Motor neuron (in vitro differentiated cells): ENCODE measurements at regions not wholly inside any gene's neighbourhood (a gene's known extent, or its start where the extent isn't known, plus 50 kb on each side); places are given as distances from the start of the nearest gene placed in this dataset.
A peak's percentile ranks its signal among the peaks of the same experiment; 100 is the strongest.

ENCODE experiments used
- ATAC-seq, 8 experiments: fragments of 200-7000 bp; cut with Tn5 transposase; replicated peaks in 6 of 8; 2 replicates each; pipeline ENCODE4 v1.8.0; 2021; ENCODE audit warnings: mild to moderate bottlenecking in 8 of 8, moderate library complexity in 8 of 8
- H3K27ac ChIP-seq, 2 donors: fragments of 250-450 bp; sonication (Bioruptor Pico); 2 replicates each; pipeline ENCODE4 v1.9.0; 2021; ENCODE audit warnings: antibody characterized with exemption in 2 of 2, mild to moderate bottlenecking in 2 of 2, moderate library complexity in 1 of 2
- H3K4me1 ChIP-seq, 2 donors: fragments of 250-450 bp; sonication (Bioruptor Pico); replicated peaks in 1 of 2; 2 replicates each; pipeline ENCODE4 v1.6.1; 2021; ENCODE audit warnings: antibody characterized with exemption in 2 of 2, mild to moderate bottlenecking in 2 of 2, moderate library complexity in 1 of 2
- H3K4me3 ChIP-seq, 5 donors: fragments of 250-450 bp; sonication (Bioruptor Pico); 2 replicates each; pipeline ENCODE4 v1.9.0; 2021; ENCODE audit warnings: antibody characterized with exemption in 5 of 5, mild to moderate bottlenecking in 5 of 5, moderate library complexity in 4 of 5
- WGBS, 10 experiments: fragments of 450-650 bp; shearing (Covaris generic); methylation state at CpG; one replicate each; pipeline ENCODE4 v1.0.0; 2022; 5-methylcytosine and 5-hydroxymethylcytosine counted together
- in situ Hi-C, 9 experiments: fragments of 400-800 bp; cut with MboI; loops; one replicate each; pipeline ENCODE4 v1.15.0; 2021; ENCODE audit warnings: low sequenced_read_pairs in 9 of 9, low pct_unique_long_range_greater_than_20kb in 2 of 9; ENCODE audit not compliant: unreplicated experiment in 9 of 9

- 56 to 100% (median 70%) methylated on average over 1 to 5 of the region's 5 CpGs; no CpG with 5 or more reads in 3 of the 10 experiments for whole genome bisulfite sequencing, 10 experiments
- Histone ChIP-seq H3K4me1 (no peaks in the 10 kb centered on the region), H3K27ac (no peak overlapping the region), H3K4me3 (no peak overlapping the region)
- in situ Hi-C loops = no loop called here
- no peak for ATAC-seq
These were observed 312.4 kb upstream of the TBX3 start for GRCh38 chr12:114996382-114996781.

GRCh38 chr12:114995891-114996290 is 311.9 kb upstream of the TBX3 start:
- in situ Hi-C loops = no loop called here
- no peak overlapping the region for H3K27ac ChIP-seq
- no peaks in the 10 kb centered on the region for H3K4me1 ChIP-seq
- no peak for ATAC-seq
- no peak overlapping the region for H3K4me3 ChIP-seq
- 0 to 73% (median 37%) methylated on average over 1 to 2 of the region's 2 CpGs; no CpG with 5 or more reads in 4 of the 10 experiments for WGBS, 10 experiments

GRCh38 chr12:114993165-114993564 is 309.2 kb upstream of the TBX3 start:
- in situ Hi-C loops = no loop called here
- Histone ChIP-seq H3K4me1 (no peaks in the 10 kb centered on the region), H3K4me3 (no peak overlapping the region), H3K27ac (no peak overlapping the region)
- 0 to 86% (median 71%) methylated on average over 1 to 3 of the region's 3 CpGs; no CpG with 5 or more reads in 3 of the 10 experiments for WGBS, 10 experiments
- no peak for ATAC-seq

- in situ Hi-C loops = no loop called here
- 8 to 100% (median 86%) methylated on average over 1 of the region's 1 CpG; no CpG with 5 or more reads in 4 of the 10 experiments for WGBS, 10 experiments
- H3K4me1 ChIP-seq = no peaks in the 10 kb centered on the region
- no peak overlapping the region for H3K4me3 ChIP-seq
- ATAC-seq = no peak
- H3K27ac ChIP-seq = no peak overlapping the region
These were observed 308.5 kb upstream of the TBX3 start for GRCh38 chr12:114992443-114992842.

- H3K27ac ChIP-seq = no peak overlapping the region
- no peaks in the 10 kb centered on the region for H3K4me1 ChIP-seq
- in situ Hi-C loops = no loop called here
- ATAC-seq = no peak
- 67 to 100% (median 90%) methylated on average over 2 to 4 of the region's 4 CpGs; no CpG with 5 or more reads in 1 of the 10 experiments for WGBS, 10 experiments
- no peak overlapping the region for H3K4me3 ChIP-seq
These were observed 306.4 kb upstream of the TBX3 start for GRCh38 chr12:114990381-114990780.

- Histone ChIP-seq H3K4me3 (no peak overlapping the region), H3K27ac (no peak overlapping the region), H3K4me1 (no peaks in the 10 kb centered on the region)
- WGBS, 10 experiments = 40 to 100% (median 66%) methylated on average over 1 of the region's 1 CpG; no CpG with 5 or more reads in 4 of the 10 experiments
- in situ Hi-C loops = no loop called here
- no peak for ATAC-seq
These were observed 302.9 kb upstream of the TBX3 start for GRCh38 chr12:114986849-114987248.

GRCh38 chr12:114986178-114986714 is 302.3 kb upstream of the TBX3 start:
- no peaks in the 10 kb centered on the region for H3K4me1 ChIP-seq
- H3K4me3 ChIP-seq = no peak overlapping the region
- ATAC-seq = no peak
- H3K27ac ChIP-seq = no peak overlapping the region
- in situ Hi-C loops = no loop called here

GRCh38 chr12:114984634-114985061 is 300.7 kb upstream of the TBX3 start:
- H3K27ac ChIP-seq = no peak overlapping the region
- peak in 3 of 8 experiments; percentile 78 to 96 (median 95) for ATAC-seq
- in situ Hi-C loops = no loop called here
- H3K4me1 ChIP-seq = no peaks in the 10 kb centered on the region
- H3K4me3 ChIP-seq = no peak overlapping the region
- WGBS, 10 experiments = 0 to 93% (median 42%) methylated on average over 1 to 2 of the region's 2 CpGs; no CpG with 5 or more reads in 3 of the 10 experiments

- Histone ChIP-seq H3K4me3 (no peak overlapping the region), H3K4me1 (no peaks in the 10 kb centered on the region), H3K27ac (no peak overlapping the region)
- in situ Hi-C loops = no loop called here
- 17 to 90% (median 58%) methylated on average over 1 to 2 of the region's 2 CpGs; no CpG with 5 or more reads in 1 of the 10 experiments for WGBS, 10 experiments
- peak in 3 of 8 experiments; percentile 22 to 59 (median 23) for ATAC-seq
These were observed 298.8 kb upstream of the TBX3 start for GRCh38 chr12:114982760-114983159.

- Histone ChIP-seq H3K4me1 (no peaks in the 10 kb centered on the region), H3K4me3 (no peak overlapping the region), H3K27ac (no peak overlapping the region)
- in situ Hi-C loops = no loop called here
- WGBS, 10 experiments = 0 to 100% (median 76%) methylated on average over 1 to 4 of the region's 4 CpGs; no CpG with 5 or more reads in 1 of the 10 experiments
- ATAC-seq = no peak
These were observed 297.1 kb upstream of the TBX3 start for GRCh38 chr12:114981036-114981435.

GRCh38 chr12:114976959-114977358 is 293.0 kb upstream of the TBX3 start:
- no peak overlapping the region for H3K27ac ChIP-seq
- in situ Hi-C loops = no loop called here
- H3K4me3 ChIP-seq = no peak overlapping the region
- H3K4me1 ChIP-seq = no peaks in the 10 kb centered on the region
- peak in 5 of 8 experiments; percentile 25 to 94 (median 39) for ATAC-seq

GRCh38 chr12:114976372-114976771 is 292.4 kb upstream of the TBX3 start:
- H3K4me3 ChIP-seq = no peak overlapping the region
- in situ Hi-C loops = no loop called here
- ATAC-seq = no peak
- 14 to 100% (median 77%) methylated on average over 1 to 2 of the region's 2 CpGs; no CpG with 5 or more reads in 3 of the 10 experiments for WGBS, 10 experiments
- no peaks in the 10 kb centered on the region for H3K4me1 ChIP-seq
- H3K27ac ChIP-seq = no peak overlapping the region

- 0 to 100% (median 69%) methylated on average over 1 to 3 of the region's 4 CpGs; no CpG with 5 or more reads in 1 of the 10 experiments for WGBS, 10 experiments
- Histone ChIP-seq H3K4me3 (no peak overlapping the region), H3K27ac (no peak overlapping the region), H3K4me1 (no peaks in the 10 kb centered on the region)
- ATAC-seq = no peak
- in situ Hi-C loops = no loop called here
These were observed 291.8 kb upstream of the TBX3 start for GRCh38 chr12:114975640-114976310.
